Fibroblast of villous mesenchyme (primary cell): ENCODE measurements at regions not wholly inside any gene's neighbourhood (a gene's known extent, or its start where the extent isn't known, plus 50 kb on each side); places are given as distances from the start of the nearest gene placed in this dataset.

Source experiments
- DNase-seq: peaks from one replicate; pipeline ENCODE4 v3.0.0-alpha.2; 2010; ENCODE audit warnings: low read depth
- H3K4me3 ChIP-seq: 2 replicates; pipeline ENCODE4 v1.5.1; 2011; ENCODE audit warnings: low read depth, mild to moderate bottlenecking, low read length
- TF ChIP-seq, protein P1 (sequence below): IDR thresholded peaks from 2 replicates; pipeline ENCODE4 v1.5.1; 2012; ENCODE audit warnings: low read depth, mild to moderate bottlenecking, low read length; ENCODE audit not compliant: insufficient read depth

DNA sequence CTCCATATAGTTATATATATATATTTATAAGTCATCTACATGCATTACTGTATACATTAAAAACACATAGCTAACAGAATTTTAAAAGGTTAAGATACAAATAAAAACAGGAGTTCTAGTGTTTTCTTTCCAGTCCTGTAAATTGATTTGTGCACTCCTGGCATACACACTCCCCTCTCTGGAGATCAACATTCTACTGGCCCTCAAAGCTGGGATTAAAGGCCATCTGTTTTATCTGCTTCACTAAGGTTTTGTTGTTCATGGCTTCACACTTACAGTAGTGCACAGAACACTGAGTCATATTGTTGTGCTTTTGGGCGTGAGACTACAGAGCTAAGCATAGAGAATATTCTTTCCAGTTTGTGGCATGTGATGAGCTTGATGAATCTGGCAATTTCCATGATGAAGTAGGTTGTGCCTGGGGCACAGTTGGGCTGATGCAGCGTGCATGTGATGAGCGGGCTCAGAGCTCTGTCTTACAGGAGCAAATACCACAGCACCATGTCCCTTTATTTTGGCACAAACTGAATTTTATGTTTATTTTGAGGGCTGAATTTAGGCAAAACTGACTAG lies 98.2 kb downstream of the TAF11L14 start:
- no peak overlapping the region for H3K4me3 ChIP-seq
- DNase-seq = no peak
- TF ChIP-seq, protein P1, sequence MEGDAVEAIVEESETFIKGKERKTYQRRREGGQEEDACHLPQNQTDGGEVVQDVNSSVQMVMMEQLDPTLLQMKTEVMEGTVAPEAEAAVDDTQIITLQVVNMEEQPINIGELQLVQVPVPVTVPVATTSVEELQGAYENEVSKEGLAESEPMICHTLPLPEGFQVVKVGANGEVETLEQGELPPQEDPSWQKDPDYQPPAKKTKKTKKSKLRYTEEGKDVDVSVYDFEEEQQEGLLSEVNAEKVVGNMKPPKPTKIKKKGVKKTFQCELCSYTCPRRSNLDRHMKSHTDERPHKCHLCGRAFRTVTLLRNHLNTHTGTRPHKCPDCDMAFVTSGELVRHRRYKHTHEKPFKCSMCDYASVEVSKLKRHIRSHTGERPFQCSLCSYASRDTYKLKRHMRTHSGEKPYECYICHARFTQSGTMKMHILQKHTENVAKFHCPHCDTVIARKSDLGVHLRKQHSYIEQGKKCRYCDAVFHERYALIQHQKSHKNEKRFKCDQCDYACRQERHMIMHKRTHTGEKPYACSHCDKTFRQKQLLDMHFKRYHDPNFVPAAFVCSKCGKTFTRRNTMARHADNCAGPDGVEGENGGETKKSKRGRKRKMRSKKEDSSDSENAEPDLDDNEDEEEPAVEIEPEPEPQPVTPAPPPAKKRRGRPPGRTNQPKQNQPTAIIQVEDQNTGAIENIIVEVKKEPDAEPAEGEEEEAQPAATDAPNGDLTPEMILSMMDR = no peak

- no peak overlapping the region for H3K4me3 ChIP-seq
- no peak for DNase-seq
- TF ChIP-seq, protein P1 = no peak
These were observed 99.8 kb downstream of the TAF11L14 start for GRCh38 chr5:17734011-17734410.

DNA sequence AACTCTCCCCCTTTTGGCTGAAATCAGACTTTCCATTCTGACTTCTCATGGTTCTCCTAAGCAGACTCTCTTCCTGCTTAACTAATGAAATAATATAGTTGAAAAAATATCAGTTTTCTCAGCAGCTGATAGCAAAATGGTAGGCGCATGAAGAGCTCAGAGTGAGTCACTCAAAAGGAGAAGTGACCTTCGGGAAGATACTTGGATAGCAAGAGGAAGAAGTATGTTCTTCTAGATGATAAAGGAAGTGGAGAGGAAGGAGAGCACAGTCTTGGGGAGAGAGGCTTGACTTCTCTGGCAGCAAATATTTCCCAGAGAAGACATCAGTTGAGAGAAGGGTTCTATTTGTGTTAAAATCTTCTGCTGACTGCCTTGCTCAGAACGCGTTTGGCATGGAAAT lies 101.5 kb downstream of the TAF11L14 start:
- TF ChIP-seq, protein P1 = no peak
- no peak overlapping the region for H3K4me3 ChIP-seq
- no peak for DNase-seq

DNA sequence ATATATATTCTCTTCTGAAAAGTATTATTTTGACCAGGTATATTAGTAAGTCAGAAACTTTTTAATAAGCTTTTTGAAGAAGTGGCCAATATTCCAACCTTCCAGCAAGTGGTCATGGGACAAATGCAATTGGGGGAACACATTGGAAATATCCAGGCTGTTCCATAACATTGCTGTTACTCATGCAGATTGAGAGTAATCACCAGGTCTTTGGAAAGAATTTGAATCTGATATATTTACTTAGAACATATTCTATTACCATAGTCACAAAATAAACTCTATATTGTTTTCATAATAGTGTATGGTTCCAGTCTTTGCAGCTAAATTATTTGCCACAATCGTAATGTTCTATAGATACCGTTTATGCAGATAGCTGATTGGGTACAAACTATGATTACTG lies 102.8 kb downstream of the TAF11L14 start:
- no peak overlapping the region for H3K4me3 ChIP-seq
- TF ChIP-seq, protein P1 = no peak
- no peak for DNase-seq

DNA sequence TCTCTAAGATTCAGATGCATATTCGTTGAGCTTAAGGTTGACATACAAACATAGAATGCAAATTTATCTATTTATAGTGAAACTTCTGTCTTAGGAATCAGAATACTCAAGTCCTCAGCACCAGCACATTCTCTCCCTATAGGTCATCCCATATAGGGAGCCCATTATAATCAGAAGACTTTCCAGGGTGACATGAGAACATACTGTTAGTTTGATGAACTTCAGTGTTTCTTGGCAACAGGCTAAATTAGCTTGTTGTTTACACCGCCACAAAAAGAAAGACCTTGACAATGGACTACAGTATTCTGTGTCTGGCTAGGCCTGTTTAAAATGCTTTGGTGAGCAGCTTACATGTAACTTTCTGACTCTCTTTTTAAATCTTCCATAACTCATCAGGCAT lies 104.2 kb downstream of the TAF11L14 start:
- no peak for DNase-seq
- TF ChIP-seq, protein P1 = no peak
- no peak overlapping the region for H3K4me3 ChIP-seq

DNA sequence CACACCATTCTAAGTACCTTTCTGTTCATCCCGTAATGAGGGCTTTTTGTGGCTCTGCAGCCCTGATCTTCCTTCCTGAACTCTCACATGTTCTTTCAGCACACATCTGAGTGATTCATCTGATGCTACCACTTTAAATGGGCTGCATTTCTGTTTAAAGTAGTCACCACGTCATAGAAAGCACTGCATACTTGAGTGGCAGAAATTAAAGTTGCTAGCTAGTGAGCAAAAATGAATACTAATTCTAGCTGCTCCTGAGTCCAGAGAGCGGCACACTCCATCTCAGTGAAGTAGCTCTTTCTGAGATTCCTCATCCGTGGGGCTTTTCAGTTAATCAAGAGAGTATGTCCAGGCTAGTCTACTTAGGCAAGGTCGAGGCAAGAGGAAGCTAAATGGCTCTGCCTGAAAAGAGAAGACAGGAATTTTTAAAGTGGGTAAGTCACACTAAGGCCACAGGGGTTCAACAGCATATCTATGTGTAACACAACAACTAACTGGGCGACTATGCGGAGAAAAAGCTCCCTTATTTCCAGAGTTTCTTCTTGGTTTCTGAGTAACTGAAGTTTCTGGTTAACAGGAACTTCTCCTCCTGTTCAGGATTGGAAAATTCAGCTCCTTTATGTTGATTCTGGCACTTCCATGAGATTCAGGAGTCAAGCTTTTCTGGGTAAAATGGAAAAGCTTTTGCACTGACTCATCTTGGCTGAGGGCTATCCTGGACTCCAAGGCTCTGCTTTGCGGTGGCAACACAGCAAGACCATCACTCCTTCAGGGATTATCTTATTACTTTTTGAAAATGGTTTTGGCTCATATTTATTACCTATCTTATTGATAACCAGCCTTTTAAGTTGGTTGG lies 109.5 kb downstream of the TAF11L14 start:
- TF ChIP-seq, protein P1 = no peak
- peak; percentile 7 for DNase-seq
- no peak overlapping the region for H3K4me3 ChIP-seq
